ENCODE measurements at regions not wholly inside any gene's neighbourhood (a gene's known extent, or its start where the extent isn't known, plus 50 kb on each side); places are given as distances from the start of the nearest gene placed in this dataset.

- Histone ChIP-seq H3K36me3 (ENCODE audit: insufficient read depth in 1 of 2, low read depth in 1 of 2) (no peaks in the 10 kb centered on the region), H3K9me3 (no peaks in the 10 kb centered on the region), H3K27ac (no peak overlapping the region), H3K4me1 (no peaks in the 10 kb centered on the region), H3K27me3 (ENCODE audit: insufficient read depth in 3 of 3, low read length in 2 of 3) (no peaks in the 10 kb centered on the region), H3K4me3 (no peak overlapping the region)
- DNase-seq (no peak), ATAC-seq (no peak)
- intact Hi-C loops (cut with DNase I) = no loop called here
- no peak for TF ChIP-seq CTCF (IDR thresholded peaks at IDR 0.05)
- 85 to 92% (median 91%) methylated on average over 8 of the region's 8 CpGs for WGBS, 3 donors
Observed at GRCh38 chr17:31654936-31655335, 204.1 kb downstream of the COPRS start.

- H3K4me3 ChIP-seq = no peak overlapping the region
- no peaks in the 10 kb centered on the region for H3K4me1 ChIP-seq
- TF ChIP-seq CTCF (IDR thresholded peaks at IDR 0.05) = no peak
- no peaks in the 10 kb centered on the region for H3K36me3 ChIP-seq (ENCODE audit: insufficient read depth in 1 of 2, low read depth in 1 of 2)
- no peak overlapping the region for H3K27ac ChIP-seq
- 29 to 50% (median 40%) methylated on average over 6 of the region's 6 CpGs for WGBS, 3 donors
- DNase-seq (no peak), ATAC-seq (no peak)
- no peaks in the 10 kb centered on the region for H3K9me3 ChIP-seq
- intact Hi-C loops (cut with DNase I) = no loop called here
- H3K27me3 ChIP-seq (ENCODE audit: insufficient read depth in 3 of 3, low read length in 2 of 3) = no peaks in the 10 kb centered on the region
Observed at GRCh38 chr17:31653691-31654090, 205.4 kb downstream of the COPRS start.

DNA sequence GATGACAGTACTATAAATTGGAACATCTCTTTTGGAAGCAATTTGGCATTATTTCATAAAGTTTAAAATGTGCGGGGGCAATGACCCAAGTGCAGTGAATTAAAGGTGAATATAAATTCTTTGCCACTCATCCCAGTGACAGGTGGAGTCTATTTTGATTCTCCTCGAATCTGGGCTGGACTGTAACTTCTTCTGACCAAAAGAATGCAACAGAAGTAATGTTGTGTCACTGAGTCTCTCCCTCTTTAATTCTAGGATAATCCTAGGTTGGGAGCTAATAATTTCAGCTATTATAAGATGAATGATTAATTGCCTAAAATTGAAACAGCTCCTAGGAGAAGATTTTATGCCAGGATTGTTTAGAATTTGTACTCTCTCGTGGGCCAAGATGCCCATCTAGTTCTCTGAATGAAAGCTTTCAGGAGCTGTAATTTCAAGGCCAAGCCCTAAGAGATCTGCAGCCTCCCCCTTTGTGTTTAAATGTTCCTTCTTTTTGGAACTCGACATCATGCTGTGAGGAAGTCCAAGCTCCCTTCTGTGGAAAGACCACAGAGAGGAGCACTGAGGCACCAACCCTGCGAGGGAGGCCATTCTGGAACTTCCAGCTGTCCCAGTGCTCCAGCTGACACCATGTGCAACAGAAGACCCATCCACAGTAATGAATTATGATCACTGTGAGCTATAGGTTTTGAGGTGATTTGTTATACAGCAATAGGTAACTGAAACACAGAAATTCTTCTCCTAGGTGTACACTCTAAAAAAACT lies 208.1 kb downstream of the COPRS start:
- Histone ChIP-seq H3K4me1 (no peaks in the 10 kb centered on the region), H3K27ac (no peak overlapping the region), H3K4me3 (no peak overlapping the region), H3K36me3 (ENCODE audit: insufficient read depth in 1 of 2, low read depth in 1 of 2) (no peaks in the 10 kb centered on the region), H3K9me3 (peaks cover 5% of the 10 kb centered on the region), H3K27me3 (ENCODE audit: insufficient read depth in 3 of 3, low read length in 2 of 3) (no peaks in the 10 kb centered on the region)
- no peak for TF ChIP-seq CTCF (IDR thresholded peaks at IDR 0.05)
- ATAC-seq (no peak), DNase-seq (no peak)
- intact Hi-C loops (cut with DNase I) = no loop called here
- WGBS, 3 donors = 56 to 70% (median 60%) methylated on average over 5 of the region's 5 CpGs

- WGBS, 3 donors = 76 to 90% (median 79%) methylated on average over 3 of the region's 3 CpGs
- Histone ChIP-seq H3K27ac (no peak overlapping the region), H3K27me3 (ENCODE audit: insufficient read depth in 3 of 3, low read length in 2 of 3) (no peaks in the 10 kb centered on the region), H3K4me3 (no peak overlapping the region), H3K36me3 (ENCODE audit: insufficient read depth in 1 of 2, low read depth in 1 of 2) (no peaks in the 10 kb centered on the region), H3K9me3 (peaks cover 9% of the 10 kb centered on the region), H3K4me1 (no peaks in the 10 kb centered on the region)
- ATAC-seq (no peak), DNase-seq (no peak)
- TF ChIP-seq CTCF (IDR thresholded peaks at IDR 0.05) = no peak
- intact Hi-C loops (cut with DNase I) = no loop called here
Observed at GRCh38 chr17:31649302-31649701, 209.7 kb downstream of the COPRS start.

- ATAC-seq = no peak
- H3K27me3 ChIP-seq (ENCODE audit: insufficient read depth in 3 of 3, low read length in 2 of 3) = no peaks in the 10 kb centered on the region
- intact Hi-C loops (cut with DNase I) = no loop called here
Observed at GRCh38 chr17:31647661-31648060, 211.4 kb downstream of the COPRS start.

More at GRCh38 chr17:31647661-31648060, 211.4 kb downstream of the COPRS start:
- Histone ChIP-seq H3K36me3 (ENCODE audit: insufficient read depth in 1 of 2, low read depth in 1 of 2) (no peaks in the 10 kb centered on the region), H3K4me3 (no peak overlapping the region), H3K9me3 (peaks cover 9% of the 10 kb centered on the region), H3K4me1 (no peaks in the 10 kb centered on the region), H3K27ac (no peak overlapping the region)
- TF ChIP-seq CTCF (IDR thresholded peaks at IDR 0.05) = no peak
- DNase-seq = no peak
- 18 to 44% (median 36%) methylated on average over 1 of the region's 1 CpG for WGBS, 3 donors

Measured in psoas muscle (tissue), 7 donors.